GM13977 (cell line): ENCODE measurements at regions not wholly inside any gene's neighbourhood (a gene's known extent, or its start where the extent isn't known, plus 50 kb on each side); places are given as distances from the start of the nearest gene placed in this dataset.

Source experiments
- DNase-seq: peaks from one replicate; pipeline ENCODE4 v3.0.0; 2012; ENCODE audit warnings: low spot score
- in situ Hi-C: fragments of 300-500 bp; cut with MboI; formaldehyde crosslinking; loops from one replicate; pipeline ENCODE4 v1.12.0; 2022; ENCODE audit warnings: low sequenced_read_pairs, low pct_unique_long_range_greater_than_20kb, mixed read lengths, inconsistent platforms; ENCODE audit not compliant: unreplicated experiment
- TF ChIP-seq, protein P1 (sequence below): IDR thresholded peaks from 2 replicates; pipeline ENCODE4 v1.5.1; 2012; ENCODE audit warnings: mild to moderate bottlenecking, control low read depth; ENCODE audit not compliant: insufficient read depth; ENCODE audit errors: extremely low read depth, missing control alignments

DNA sequence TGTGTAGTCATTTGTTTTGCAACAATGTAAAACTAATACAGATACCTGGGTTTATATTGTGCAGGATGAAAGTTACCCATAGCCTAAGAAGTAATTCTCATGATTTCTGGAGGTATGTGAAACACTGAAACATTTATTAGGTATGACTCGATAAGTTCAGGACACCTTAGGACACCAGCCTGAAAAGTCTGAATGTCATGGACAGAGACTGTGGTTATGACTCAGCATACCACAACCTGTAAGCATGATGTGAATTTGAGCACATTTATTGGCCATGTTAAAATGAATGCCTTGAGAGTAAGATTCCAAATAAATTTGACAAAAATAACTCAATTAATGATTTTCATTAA, 1471.7 kb upstream of the B3GALT2 start:
- no peak for DNase-seq
- in situ Hi-C loops = no loop called here
- TF ChIP-seq, protein P1, sequence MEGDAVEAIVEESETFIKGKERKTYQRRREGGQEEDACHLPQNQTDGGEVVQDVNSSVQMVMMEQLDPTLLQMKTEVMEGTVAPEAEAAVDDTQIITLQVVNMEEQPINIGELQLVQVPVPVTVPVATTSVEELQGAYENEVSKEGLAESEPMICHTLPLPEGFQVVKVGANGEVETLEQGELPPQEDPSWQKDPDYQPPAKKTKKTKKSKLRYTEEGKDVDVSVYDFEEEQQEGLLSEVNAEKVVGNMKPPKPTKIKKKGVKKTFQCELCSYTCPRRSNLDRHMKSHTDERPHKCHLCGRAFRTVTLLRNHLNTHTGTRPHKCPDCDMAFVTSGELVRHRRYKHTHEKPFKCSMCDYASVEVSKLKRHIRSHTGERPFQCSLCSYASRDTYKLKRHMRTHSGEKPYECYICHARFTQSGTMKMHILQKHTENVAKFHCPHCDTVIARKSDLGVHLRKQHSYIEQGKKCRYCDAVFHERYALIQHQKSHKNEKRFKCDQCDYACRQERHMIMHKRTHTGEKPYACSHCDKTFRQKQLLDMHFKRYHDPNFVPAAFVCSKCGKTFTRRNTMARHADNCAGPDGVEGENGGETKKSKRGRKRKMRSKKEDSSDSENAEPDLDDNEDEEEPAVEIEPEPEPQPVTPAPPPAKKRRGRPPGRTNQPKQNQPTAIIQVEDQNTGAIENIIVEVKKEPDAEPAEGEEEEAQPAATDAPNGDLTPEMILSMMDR = no peak

DNA sequence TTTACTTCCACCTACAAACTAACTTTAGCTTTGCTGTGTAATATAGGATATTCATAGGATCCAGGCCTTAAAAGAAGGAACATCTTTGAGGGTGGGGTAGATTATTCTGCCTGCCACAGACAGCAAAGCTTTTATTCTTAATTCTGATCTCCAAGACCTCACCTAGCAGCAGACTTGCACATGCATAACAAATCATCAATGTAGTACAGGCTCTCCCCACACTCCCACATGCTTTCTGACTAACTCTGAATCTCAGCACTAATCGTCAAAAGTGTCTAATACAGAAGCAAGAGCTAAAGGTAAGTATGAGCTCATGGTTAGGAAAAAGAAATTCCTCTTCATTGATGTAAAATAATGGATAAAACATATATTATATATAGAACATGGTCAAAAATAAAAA, 1468.5 kb upstream of the B3GALT2 start:
- DNase-seq = no peak
- TF ChIP-seq, protein P1 = no peak
- in situ Hi-C loops = no loop called here

DNA sequence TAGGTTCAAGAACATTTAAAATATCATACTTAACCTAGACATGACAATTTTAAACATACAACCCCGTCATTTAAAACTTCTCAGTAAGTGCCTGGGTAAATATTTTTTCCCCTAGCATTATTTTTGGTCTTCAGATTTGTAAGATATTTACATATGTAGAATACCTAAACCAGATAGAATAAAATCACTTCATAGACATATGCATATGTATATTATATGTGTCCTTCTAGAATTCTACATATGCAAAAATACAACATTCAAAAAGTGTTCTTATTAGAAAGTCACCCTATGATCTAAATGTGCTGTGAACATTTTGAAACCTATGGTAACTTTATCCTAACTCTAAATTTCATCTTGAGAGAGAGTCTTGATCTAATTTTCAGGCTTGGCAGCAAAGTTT, 1467.0 kb upstream of the B3GALT2 start:
- DNase-seq = no peak
- TF ChIP-seq, protein P1 = no peak
- in situ Hi-C loops = no loop called here

DNA sequence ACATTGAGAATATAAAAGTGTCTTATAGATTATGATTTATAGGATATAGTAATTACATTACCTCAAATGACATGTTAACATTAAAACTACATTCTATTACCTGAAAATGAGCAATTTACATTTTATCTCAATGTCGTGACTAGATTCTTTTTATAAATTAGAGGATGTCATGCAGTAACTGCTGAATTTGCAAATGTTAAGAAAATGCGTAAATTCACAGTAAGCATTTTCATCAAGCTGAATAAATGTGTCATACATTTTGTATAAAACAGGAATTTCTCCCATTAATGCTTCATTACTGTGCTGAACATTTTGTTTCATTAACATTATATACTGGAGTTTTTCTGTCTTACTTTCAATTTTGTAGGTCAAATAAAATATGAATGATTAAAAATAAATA, 1460.7 kb upstream of the B3GALT2 start:
- TF ChIP-seq, protein P1 = no peak
- in situ Hi-C loops = no loop called here
- no peak for DNase-seq

DNA sequence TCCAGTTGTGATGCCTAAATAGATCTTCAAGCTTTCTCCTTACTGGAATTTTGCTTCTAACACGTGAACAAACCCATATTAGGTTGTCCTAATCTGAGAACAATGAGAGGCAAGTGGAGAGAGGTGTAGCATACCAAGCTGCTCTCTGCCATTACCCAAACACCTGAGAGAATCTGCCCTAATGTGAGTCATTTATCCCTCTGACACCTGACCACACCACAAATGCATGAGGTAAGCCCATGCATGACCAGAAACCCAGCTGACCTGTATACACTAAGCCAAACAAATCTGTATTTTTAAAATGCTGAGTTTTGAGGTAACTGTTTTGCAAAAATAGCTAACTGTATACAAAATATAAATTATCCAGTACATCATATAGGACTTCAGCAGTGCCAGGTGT, 1458.1 kb upstream of the B3GALT2 start:
- in situ Hi-C loops = no loop called here
- TF ChIP-seq, protein P1 = no peak
- DNase-seq = no peak

GRCh38 chr1:194640322-194640721, 1453.9 kb upstream of the B3GALT2 start:
- in situ Hi-C loops = no loop called here
- DNase-seq = no peak
- TF ChIP-seq, protein P1 = no peak

- TF ChIP-seq, protein P1 = no peak
- in situ Hi-C loops = no loop called here
- DNase-seq = no peak
Measured at GRCh38 chr1:194629011-194629410, 1442.6 kb upstream of the B3GALT2 start.
